ENCODE measurements at regions not wholly inside any gene's neighbourhood (a gene's known extent, or its start where the extent isn't known, plus 50 kb on each side); places are given as distances from the start of the nearest gene placed in this dataset.

- POLR2A ChIA-PET, result no interaction called here
- H3K27ac ChIP-seq (ENCODE audit: insufficient read depth, low read depth, low read length), result no peak overlapping the region
- no peak overlapping the region for H2AFZ ChIP-seq (ENCODE audit: low read depth, low read length)
- DNase-seq (ENCODE audit: low read depth, low spot score), result no peak
- no peaks in the 10 kb centered on the region for H3K27me3 ChIP-seq (ENCODE audit: control insufficient read depth in 2 of 2, insufficient read depth in 2 of 2, low read length in 2 of 2)
- H3K4me1 ChIP-seq (ENCODE audit: control insufficient read depth, extremely low read depth, insufficient read depth, low read length), result no peaks in the 10 kb centered on the region
- TF ChIP-seq POLR2A (IDR thresholded peaks at IDR 0.05; ENCODE audit: low read depth, low read length), result no peak
- CTCF ChIA-PET, result interaction anchor here (1.3 to 1.4 kb wide), 2 partner anchors 20 to 66 kb away, joined by 3 read pairs; no protein-coding TSS in a partner anchor
- H4K20me1 ChIP-seq (replicated peaks; ENCODE audit: control insufficient read depth, extremely low read depth, insufficient read depth, low read length), result no peaks in the 10 kb centered on the region
- no peaks in the 10 kb centered on the region for H3K36me3 ChIP-seq (ENCODE audit: control insufficient read depth in 2 of 2, extremely low read depth in 1 of 2, insufficient read depth in 2 of 2, low read length in 2 of 2)
- H3K4me2 ChIP-seq (ENCODE audit: insufficient read depth, low read length), result no peak overlapping the region
- H3K9me3 ChIP-seq (replicated peaks; ENCODE audit: control insufficient read depth, insufficient read depth, low read length), result no peaks in the 10 kb centered on the region
- H3K79me2 ChIP-seq (ENCODE audit: control insufficient read depth, insufficient read depth, low read length), result no peaks in the 10 kb centered on the region
- intact Hi-C loops (cut with micrococcal nuclease) (no loop called here), dilution Hi-C loops (cut with MboI; ENCODE audit: extremely low pct_ligation_motif_present, low sequenced_read_pairs) (no loop called here)
- BruUV-seq (replicated peaks), result no TSS peak
- H3K9me1 ChIP-seq (replicated peaks; ENCODE audit: control insufficient read depth, extremely low read depth, insufficient read depth, low read length), result no peaks in the 10 kb centered on the region
- no peak overlapping the region for H3K4me3 ChIP-seq (replicated peaks in 1 of 3; ENCODE audit: insufficient read depth in 1 of 3, low read depth in 1 of 3, low read length in 3 of 3)
- no peak overlapping the region for H3K9ac ChIP-seq (replicated peaks; ENCODE audit: extremely low read depth, insufficient read depth, low read length)
- no peak for FAIRE-seq
Observed at GRCh38 chr4:107366016-107366735, 330.1 kb upstream of the DKK2 start.

DNA sequence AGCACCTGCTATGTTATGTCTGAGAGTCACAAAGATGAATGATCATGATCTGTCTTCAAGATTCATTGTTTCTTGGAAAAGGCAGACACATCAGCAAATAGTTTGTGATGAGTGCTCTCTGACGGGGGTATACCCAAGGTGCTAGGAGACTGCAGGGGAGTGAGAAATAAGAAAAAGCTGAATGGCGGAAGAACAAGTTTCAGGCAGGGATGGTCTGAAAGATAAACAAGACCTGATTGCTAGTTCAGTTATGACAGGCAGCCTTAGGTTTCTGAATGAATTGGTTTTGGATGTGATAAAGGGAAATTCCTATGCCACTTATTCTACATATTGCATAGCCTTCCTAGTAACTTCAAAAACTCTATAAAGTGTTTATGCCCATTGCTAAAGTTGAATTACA lies 327.0 kb upstream of the DKK2 start:
- H3K27ac ChIP-seq (ENCODE audit: insufficient read depth, low read depth, low read length), result no peak overlapping the region
- ChIA-PET CTCF (no interaction called here), POLR2A (no interaction called here)
- intact Hi-C loops (cut with micrococcal nuclease), result no loop called here
- no peaks in the 10 kb centered on the region for H3K27me3 ChIP-seq (ENCODE audit: control insufficient read depth in 2 of 2, insufficient read depth in 2 of 2, low read length in 2 of 2)
- H3K9ac ChIP-seq (replicated peaks; ENCODE audit: extremely low read depth, insufficient read depth, low read length), result no peak overlapping the region
- no peaks in the 10 kb centered on the region for H3K9me1 ChIP-seq (replicated peaks; ENCODE audit: control insufficient read depth, extremely low read depth, insufficient read depth, low read length)
- no peak for DNase-seq (ENCODE audit: low read depth, low spot score)
- no peaks in the 10 kb centered on the region for H3K4me1 ChIP-seq (ENCODE audit: control insufficient read depth, extremely low read depth, insufficient read depth, low read length)
- H4K20me1 ChIP-seq (replicated peaks; ENCODE audit: control insufficient read depth, extremely low read depth, insufficient read depth, low read length), result no peaks in the 10 kb centered on the region
- no peaks in the 10 kb centered on the region for H3K9me3 ChIP-seq (replicated peaks; ENCODE audit: control insufficient read depth, insufficient read depth, low read length)
- H3K4me3 ChIP-seq (replicated peaks in 1 of 3; ENCODE audit: insufficient read depth in 1 of 3, low read depth in 1 of 3, low read length in 3 of 3), result no peak overlapping the region
- H3K4me2 ChIP-seq (ENCODE audit: insufficient read depth, low read length), result no peak overlapping the region
- H3K36me3 ChIP-seq (ENCODE audit: control insufficient read depth in 2 of 2, extremely low read depth in 1 of 2, insufficient read depth in 2 of 2, low read length in 2 of 2), result no peaks in the 10 kb centered on the region
- no peaks in the 10 kb centered on the region for H3K79me2 ChIP-seq (ENCODE audit: control insufficient read depth, insufficient read depth, low read length)
- H2AFZ ChIP-seq (ENCODE audit: low read depth, low read length), result no peak overlapping the region
- TF ChIP-seq, protein P1, sequence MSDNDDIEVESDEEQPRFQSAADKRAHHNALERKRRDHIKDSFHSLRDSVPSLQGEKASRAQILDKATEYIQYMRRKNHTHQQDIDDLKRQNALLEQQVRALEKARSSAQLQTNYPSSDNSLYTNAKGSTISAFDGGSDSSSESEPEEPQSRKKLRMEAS (IDR thresholded peaks at IDR 0.05; ENCODE audit: insufficient read depth, insufficient read length), result no peak
- no peak for TF ChIP-seq POLR2A (IDR thresholded peaks at IDR 0.05; ENCODE audit: low read depth, low read length)
- TF ChIP-seq FOS (IDR thresholded peaks at IDR 0.05; ENCODE audit: borderline replicate concordance, insufficient read depth, low read length), result no peak
- TF ChIP-seq CTCF (IDR thresholded peaks at IDR 0.05; ENCODE audit: extremely low read depth in 1 of 2, insufficient read depth in 1 of 2, low read depth in 1 of 2, low read length in 2 of 2), result no peak
- TF ChIP-seq MYC (IDR thresholded peaks at IDR 0.05; ENCODE audit: low read depth, low read length), result no peak
- dilution Hi-C loops (cut with MboI; ENCODE audit: extremely low pct_ligation_motif_present, low sequenced_read_pairs), result no loop called here
- FAIRE-seq, result no peak
- BruUV-seq (replicated peaks), result no TSS peak
